ENCODE measurements at regions not wholly inside any gene's neighbourhood (a gene's known extent, or its start where the extent isn't known, plus 50 kb on each side); places are given as distances from the start of the nearest gene placed in this dataset.

GRCh38 chr3:177530908-177531307 lies 333.6 kb upstream of the TBL1XR1 start (continued):
- TF ChIP-seq TAF7 (optimal IDR thresholded peaks at IDR 0.05; ENCODE audit: borderline replicate concordance, low read depth, low read length): no peak
